ENCODE measurements at regions not wholly inside any gene's neighbourhood (a gene's known extent, or its start where the extent isn't known, plus 50 kb on each side); places are given as distances from the start of the nearest gene placed in this dataset.

DNA sequence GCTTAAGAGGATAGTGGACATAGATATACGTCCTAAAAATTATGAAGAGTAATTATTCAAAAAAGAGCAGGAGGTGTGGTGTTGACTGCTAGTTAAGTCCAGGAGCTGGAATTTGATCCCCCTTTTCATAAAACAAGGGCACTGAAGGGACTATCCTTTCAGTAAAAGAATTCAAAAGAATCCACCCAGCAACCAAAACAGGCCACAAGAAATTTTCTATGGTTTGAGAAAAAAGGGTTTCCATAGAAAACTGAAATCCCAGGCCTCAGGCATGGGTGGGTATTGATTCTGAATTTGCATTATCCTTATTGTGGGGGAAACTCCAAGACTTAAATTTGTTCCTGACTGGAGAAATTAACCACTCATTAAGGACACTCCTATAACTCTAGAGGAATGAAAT lies 269.0 kb upstream of the MPDZ start:
- TF ChIP-seq, protein P1, sequence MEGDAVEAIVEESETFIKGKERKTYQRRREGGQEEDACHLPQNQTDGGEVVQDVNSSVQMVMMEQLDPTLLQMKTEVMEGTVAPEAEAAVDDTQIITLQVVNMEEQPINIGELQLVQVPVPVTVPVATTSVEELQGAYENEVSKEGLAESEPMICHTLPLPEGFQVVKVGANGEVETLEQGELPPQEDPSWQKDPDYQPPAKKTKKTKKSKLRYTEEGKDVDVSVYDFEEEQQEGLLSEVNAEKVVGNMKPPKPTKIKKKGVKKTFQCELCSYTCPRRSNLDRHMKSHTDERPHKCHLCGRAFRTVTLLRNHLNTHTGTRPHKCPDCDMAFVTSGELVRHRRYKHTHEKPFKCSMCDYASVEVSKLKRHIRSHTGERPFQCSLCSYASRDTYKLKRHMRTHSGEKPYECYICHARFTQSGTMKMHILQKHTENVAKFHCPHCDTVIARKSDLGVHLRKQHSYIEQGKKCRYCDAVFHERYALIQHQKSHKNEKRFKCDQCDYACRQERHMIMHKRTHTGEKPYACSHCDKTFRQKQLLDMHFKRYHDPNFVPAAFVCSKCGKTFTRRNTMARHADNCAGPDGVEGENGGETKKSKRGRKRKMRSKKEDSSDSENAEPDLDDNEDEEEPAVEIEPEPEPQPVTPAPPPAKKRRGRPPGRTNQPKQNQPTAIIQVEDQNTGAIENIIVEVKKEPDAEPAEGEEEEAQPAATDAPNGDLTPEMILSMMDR (IDR thresholded peaks at IDR 0.05): no peak
- TF ChIP-seq POLR2A (IDR thresholded peaks at IDR 0.05): no peak

Measured in uterus (tissue), 2 donors.